ENCODE measurements at regions not wholly inside any gene's neighbourhood (a gene's known extent, or its start where the extent isn't known, plus 50 kb on each side); places are given as distances from the start of the nearest gene placed in this dataset.
"Not testable (repeated sequence)": the region's sequence is repeated elsewhere in the genome, so short reads cannot be mapped to it uniquely, and the experiment has no call there.

DNA sequence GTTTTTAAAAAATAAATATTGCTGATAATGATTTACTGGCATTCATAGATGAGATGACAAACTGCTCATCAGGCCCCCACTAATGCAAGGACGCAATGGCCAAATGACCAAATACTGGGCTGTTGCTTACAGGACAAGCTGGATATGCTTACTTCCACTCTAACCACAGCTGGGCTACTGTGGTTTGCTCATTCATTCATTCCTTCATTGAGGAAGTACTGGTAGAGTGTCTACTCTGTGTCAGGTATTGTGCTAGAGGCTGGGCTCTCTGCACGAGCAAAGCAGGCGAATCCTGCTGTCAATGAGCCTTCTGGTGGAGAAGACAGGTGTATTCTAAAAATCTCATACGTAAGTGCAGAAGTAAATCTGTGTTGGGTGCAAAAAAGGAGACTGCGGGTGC, 113.3 kb upstream of the SLC38A2 start:
- Histone ChIP-seq H3K4me3 (no peak overlapping the region), H3K9ac (no peak overlapping the region), H3K27ac (no peak overlapping the region), H3K4me2 (peak overlapping the region in 5 of 11 experiments; percentile 76 to 86 (median 82); a peak in 6 of 22 replicates), H3K27me3 (no peaks in the 10 kb centered on the region), H3K4me1 (peaks cover 24 to 40% (median 30%) of the 10 kb centered on the region in 10 experiments), H3K9me3 (replicated peaks in 1 of 11) (no peaks in the 10 kb centered on the region), H4K20me1 (no peaks in the 10 kb centered on the region), H3K36me3 (no peaks in the 10 kb centered on the region)
- no peak for TF ChIP-seq Cebpa-rat (IDR thresholded peaks at IDR 0.05)

DNA sequence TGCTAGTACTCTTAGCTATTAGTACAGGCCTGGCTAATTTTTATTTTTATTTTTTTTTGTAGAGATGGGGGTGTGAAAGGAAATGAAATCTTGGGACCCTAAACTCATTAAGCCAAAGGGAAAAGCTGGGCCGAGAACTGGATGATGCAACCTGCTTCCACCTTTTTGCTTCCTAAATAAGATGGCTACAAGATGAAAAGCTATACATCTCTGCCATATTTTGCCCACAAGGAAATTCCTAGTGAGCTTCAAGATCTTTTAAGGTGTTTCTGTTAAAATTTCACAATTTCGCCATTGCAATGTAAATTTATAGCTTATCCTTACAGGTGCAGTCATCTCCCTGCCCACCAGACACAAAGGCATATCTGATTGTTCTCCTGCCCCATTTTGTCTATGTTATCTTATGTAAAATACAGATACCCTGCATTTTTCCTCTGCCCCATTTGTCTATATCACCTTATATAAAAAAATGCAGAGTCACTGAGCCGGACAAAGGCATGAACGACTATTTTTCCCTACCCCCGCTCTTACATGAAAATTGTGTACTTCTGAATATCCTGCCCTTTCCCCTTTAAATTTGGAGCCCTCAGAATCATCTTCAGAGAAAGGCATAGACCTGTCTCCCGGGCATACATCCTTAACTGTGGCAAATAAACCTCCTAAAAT, 112.0 kb upstream of the SLC38A2 start:
- no peak; a peak in 1 of 22 replicates for TF ChIP-seq Cebpa-rat (IDR thresholded peaks at IDR 0.05)
- H3K36me3 ChIP-seq = no peaks in the 10 kb centered on the region
- H3K4me2 ChIP-seq = no peak overlapping the region
- no peak overlapping the region for H3K4me3 ChIP-seq
- H3K9me3 ChIP-seq (replicated peaks in 1 of 11) = no peaks in the 10 kb centered on the region
- no peaks in the 10 kb centered on the region for H4K20me1 ChIP-seq
- H3K27me3 ChIP-seq = no peaks in the 10 kb centered on the region
- H3K9ac ChIP-seq = no peak overlapping the region
- H3K4me1 ChIP-seq = peaks cover 24 to 40% (median 30%) of the 10 kb centered on the region in 10 experiments
- H3K27ac ChIP-seq = no peak overlapping the region

DNA sequence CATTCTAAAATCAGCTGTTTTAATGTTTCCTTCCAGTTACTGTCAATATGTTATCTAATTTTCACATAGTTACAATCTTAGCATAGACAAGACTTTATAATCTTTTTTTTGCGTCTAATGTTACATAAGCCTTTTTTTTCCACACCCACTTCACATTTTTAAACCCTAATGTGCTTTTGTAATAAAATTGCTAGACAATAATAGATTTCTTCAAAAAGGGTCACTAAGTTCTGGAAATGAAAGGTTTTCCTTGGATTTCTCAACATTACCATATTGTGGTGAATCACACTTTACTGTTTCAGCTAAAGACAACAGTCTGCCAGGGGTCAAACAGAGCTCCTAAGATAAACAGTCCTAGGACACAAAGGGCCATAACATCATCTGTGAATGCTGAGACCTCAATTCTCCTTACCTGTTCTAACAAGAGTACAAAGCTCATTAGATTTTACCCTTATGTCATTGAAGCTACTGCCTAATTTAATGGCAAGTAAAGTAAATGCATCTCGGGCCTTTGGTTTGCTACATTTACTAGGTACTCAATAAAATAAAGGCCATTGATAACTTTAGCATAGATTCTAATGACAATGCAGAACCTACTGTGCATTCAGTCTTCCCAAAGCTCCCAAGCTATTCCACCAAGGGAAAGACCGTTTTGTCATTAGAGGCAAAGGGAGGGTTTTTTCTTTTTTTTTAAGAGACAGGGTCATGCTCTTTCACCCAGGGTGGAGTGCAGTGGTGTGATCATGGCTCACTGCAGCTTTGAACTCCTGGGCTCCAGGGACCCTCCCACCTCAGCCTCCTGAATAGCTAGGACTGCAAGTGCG, 111.2 kb upstream of the SLC38A2 start:
- no peaks in the 10 kb centered on the region for H3K27me3 ChIP-seq
- TF ChIP-seq Cebpa-rat (IDR thresholded peaks at IDR 0.05) = no peak
- no peaks in the 10 kb centered on the region for H3K9me3 ChIP-seq (replicated peaks in 1 of 11)
- peaks cover 24 to 40% (median 30%) of the 10 kb centered on the region in 10 experiments for H3K4me1 ChIP-seq
- H4K20me1 ChIP-seq = no peaks in the 10 kb centered on the region
- H3K27ac ChIP-seq = no peak overlapping the region
- H3K9ac ChIP-seq = no peak overlapping the region
- no peaks in the 10 kb centered on the region for H3K36me3 ChIP-seq
- H3K4me2 ChIP-seq = no peak overlapping the region; a peak in 1 of 22 replicates
- H3K4me3 ChIP-seq = no peak overlapping the region

DNA sequence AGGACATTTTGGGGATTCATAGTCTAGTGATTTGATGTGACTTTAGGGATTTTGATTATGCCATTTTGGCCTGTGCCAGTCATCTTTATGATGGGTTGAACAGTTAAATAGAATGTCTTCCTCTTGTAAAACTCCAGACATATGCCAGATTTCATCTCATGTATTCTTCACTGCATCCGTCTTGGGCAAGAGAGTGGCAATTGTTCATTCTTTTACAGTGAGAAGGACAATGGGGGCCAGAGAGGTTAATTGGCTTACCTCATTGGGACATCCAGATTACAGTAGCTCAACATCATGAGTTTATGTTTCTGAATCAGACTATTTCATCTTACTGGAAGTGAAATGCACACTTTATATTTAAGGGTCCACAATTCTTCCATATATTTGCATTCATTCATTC, 108.2 kb upstream of the SLC38A2 start:
- TF ChIP-seq Cebpa-rat (IDR thresholded peaks at IDR 0.05) = no peak
- no peak overlapping the region for H3K4me3 ChIP-seq
- H4K20me1 ChIP-seq = no peaks in the 10 kb centered on the region
- peaks cover 0 to 31% (median 7%) of the 10 kb centered on the region in 10 experiments; a peak in 13 of 20 replicates for H3K4me1 ChIP-seq
- H3K27me3 ChIP-seq = no peaks in the 10 kb centered on the region
- no peak overlapping the region for H3K27ac ChIP-seq
- H3K9me3 ChIP-seq (replicated peaks in 1 of 11) = no peaks in the 10 kb centered on the region
- H3K4me2 ChIP-seq = no peak overlapping the region
- no peak overlapping the region for H3K9ac ChIP-seq
- H3K36me3 ChIP-seq = no peaks in the 10 kb centered on the region

DNA sequence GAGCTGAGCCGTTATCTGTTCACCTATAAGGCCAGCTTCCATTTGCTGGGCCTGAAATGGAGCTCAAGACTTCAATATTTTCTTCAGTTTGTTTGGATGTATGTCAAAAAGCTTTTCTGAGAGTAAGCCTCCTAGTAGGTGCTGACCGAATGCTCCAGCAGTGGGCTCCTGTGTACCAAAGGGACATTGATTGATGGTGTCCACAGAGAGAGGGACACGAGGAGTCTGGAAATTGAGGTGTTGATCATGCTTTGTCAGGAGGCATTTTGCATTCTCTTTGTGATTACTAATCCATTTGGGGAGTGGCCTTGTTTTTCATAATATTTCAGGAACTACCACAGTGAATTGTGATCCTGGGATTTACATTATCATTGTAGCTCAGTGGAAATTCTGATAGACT, 107.7 kb upstream of the SLC38A2 start:
- Histone ChIP-seq H3K27me3 (no peaks in the 10 kb centered on the region), H3K9me3 (replicated peaks in 1 of 11) (no peaks in the 10 kb centered on the region), H3K36me3 (no peaks in the 10 kb centered on the region), H3K4me3 (no peak overlapping the region), H3K4me1 (peaks cover 0 to 27% (median 7%) of the 10 kb centered on the region in 10 experiments; a peak in 13 of 20 replicates), H3K4me2 (no peak overlapping the region), H3K27ac (no peak overlapping the region), H4K20me1 (no peaks in the 10 kb centered on the region), H3K9ac (no peak overlapping the region)
- no peak for TF ChIP-seq Cebpa-rat (IDR thresholded peaks at IDR 0.05)

DNA sequence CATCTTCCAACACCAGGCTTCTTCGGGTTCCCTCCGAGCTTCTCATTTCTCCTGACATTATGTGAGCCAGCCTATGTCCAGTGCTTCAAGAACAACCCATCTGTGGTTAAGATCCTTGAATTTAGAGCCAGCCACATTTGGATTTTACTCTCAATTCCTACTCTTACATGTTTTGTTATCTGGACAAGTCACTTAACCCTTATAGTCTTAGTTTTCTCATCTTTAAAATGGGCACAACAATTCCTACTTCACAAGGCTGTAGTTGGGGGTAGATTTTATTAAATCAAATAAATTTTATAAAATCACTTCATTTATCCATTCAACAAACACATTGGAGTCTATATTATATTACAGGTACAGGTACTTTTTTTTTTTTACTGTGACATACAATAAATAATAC, 105.5 kb upstream of the SLC38A2 start:
- H3K9ac ChIP-seq = no peak overlapping the region
- H3K4me1 ChIP-seq = peaks cover 13 to 39% (median 20%) of the 10 kb centered on the region in 10 experiments
- H4K20me1 ChIP-seq = no peaks in the 10 kb centered on the region
- peak overlapping the region in 5 of 11 experiments; percentile 34 to 65 (median 53); a peak in 10 of 22 replicates for H3K4me2 ChIP-seq
- H3K36me3 ChIP-seq = no peaks in the 10 kb centered on the region
- no peak for TF ChIP-seq Cebpa-rat (IDR thresholded peaks at IDR 0.05)
- no peaks in the 10 kb centered on the region for H3K27me3 ChIP-seq
- no peaks in the 10 kb centered on the region for H3K9me3 ChIP-seq (replicated peaks in 1 of 11)
- H3K4me3 ChIP-seq = no peak overlapping the region
- H3K27ac ChIP-seq = peak overlapping the region in 1 of 11 experiments; percentile 5; a peak in 1 of 22 replicates

DNA sequence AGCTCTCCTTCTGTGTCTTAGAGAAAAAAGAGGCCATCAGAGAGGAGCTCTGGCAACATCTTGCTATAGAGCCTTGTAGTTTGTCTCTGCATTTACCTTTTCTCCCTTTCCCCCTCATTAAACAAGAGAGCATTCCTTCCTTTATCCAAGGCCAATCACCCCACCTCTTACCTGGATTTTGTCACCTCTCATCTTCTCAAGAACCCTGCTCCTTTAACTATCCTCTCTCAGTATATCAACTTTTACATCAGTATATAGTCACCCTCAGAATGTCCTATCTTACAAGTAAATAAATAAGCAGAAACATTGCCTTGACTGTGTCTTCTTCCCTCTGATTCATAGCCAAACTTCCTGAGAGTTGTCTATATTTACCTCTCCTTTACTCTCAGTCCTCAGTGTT, 105.0 kb upstream of the SLC38A2 start:
- peaks cover 13 to 44% (median 25%) of the 10 kb centered on the region in 10 experiments for H3K4me1 ChIP-seq
- no peaks in the 10 kb centered on the region for H4K20me1 ChIP-seq
- no peaks in the 10 kb centered on the region for H3K27me3 ChIP-seq
- no peaks in the 10 kb centered on the region for H3K9me3 ChIP-seq (replicated peaks in 1 of 11)
- H3K4me2 ChIP-seq = peak overlapping the region in 6 of 11 experiments; percentile 10 to 65 (median 49); a peak in 10 of 22 replicates
- H3K27ac ChIP-seq = peak overlapping the region in 1 of 11 experiments; percentile 5; a peak in 1 of 22 replicates
- H3K4me3 ChIP-seq = no peak overlapping the region
- no peak for TF ChIP-seq Cebpa-rat (IDR thresholded peaks at IDR 0.05)
- no peaks in the 10 kb centered on the region for H3K36me3 ChIP-seq
- no peak overlapping the region for H3K9ac ChIP-seq

DNA sequence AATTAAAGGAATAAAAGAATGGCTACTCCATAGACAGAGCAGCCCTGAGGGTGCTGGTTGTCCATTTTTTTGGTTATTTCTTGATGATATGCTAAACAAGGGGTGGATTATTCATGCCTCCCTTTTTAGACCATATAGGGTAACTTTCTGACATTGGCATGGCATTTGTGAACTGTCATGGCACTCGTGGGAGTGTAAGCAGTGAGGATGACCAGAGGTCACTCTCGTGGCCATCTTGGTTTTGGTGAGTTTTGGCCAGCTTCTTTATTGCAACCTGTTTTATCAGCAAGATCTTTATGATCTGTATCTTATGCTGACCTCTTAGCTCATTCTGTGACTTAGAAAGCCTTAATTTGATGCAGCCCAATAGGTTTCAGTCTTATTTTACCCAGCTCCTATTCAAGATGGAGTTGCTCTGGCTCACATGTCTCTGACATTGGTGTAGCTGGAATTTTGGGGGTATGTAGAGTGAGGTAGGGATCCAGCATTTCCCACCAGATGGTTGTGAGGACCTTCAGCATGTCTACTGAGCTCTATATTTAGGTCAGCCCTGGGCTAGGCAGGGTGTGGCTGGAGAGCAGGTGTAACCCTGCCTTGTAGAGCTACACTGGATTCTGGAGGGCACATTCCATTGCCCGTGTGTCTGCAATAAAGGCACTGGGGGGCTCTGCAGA, 103.5 kb upstream of the SLC38A2 start:
- Histone ChIP-seq H3K27me3 (no peaks in the 10 kb centered on the region), H3K4me3 (no peak overlapping the region), H3K27ac (no peak overlapping the region), H3K36me3 (no peaks in the 10 kb centered on the region), H4K20me1 (no peaks in the 10 kb centered on the region), H3K9me3 (replicated peaks in 1 of 11) (no peaks in the 10 kb centered on the region), H3K9ac (no peak overlapping the region), H3K4me2 (no peak overlapping the region), H3K4me1 (peaks cover 13 to 50% (median 29%) of the 10 kb centered on the region in 10 experiments)
- no peak for TF ChIP-seq Cebpa-rat (IDR thresholded peaks at IDR 0.05)

DNA sequence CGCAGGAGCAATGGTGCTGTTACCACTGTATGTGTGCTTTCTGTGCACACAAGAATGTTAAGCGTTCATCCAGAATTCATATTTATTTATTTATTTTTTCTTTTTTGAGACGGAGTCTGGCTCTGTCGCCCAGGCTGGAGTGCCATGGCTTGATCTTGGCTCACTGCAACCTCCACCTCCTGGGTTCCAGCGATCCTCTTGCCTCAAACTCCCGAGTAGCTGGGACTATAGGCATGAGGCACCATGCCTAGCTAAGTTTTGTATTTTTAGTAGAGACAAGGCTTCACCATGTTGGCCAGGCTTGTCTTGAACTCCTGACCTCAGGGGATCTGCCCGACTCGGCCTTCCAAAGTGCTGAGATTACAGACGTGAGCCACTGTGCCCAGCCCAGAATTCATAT, 101.8 kb upstream of the SLC38A2 start:
- H3K36me3 ChIP-seq; H4K20me1 ChIP-seq; H3K27me3 ChIP-seq; H3K9me3 ChIP-seq (replicated peaks in 1 of 11): not testable (repeated sequence)
- H3K4me2 ChIP-seq = peak overlapping the region; percentile 24 to 76 (median 62); a peak in 20 of 22 replicates
- H3K4me3 ChIP-seq = 0 out of 20 replicates have a peak overlapping the region, but pooled peaks of 1 of the 10 experiments have one; percentile 6
- H3K27ac ChIP-seq = peak overlapping the region; percentile 46 to 92 (median 87); a peak in 21 of 22 replicates
- peaks cover 19 to 62% (median 36%) of the 10 kb centered on the region in 10 experiments for H3K4me1 ChIP-seq
- peak overlapping the region in 9 of 11 experiments; percentile 29 to 74 (median 72); a peak in 13 of 22 replicates for H3K9ac ChIP-seq
